NOMO-1 (cell line): ENCODE measurements at regions not wholly inside any gene's neighbourhood (a gene's known extent, or its start where the extent isn't known, plus 50 kb on each side); places are given as distances from the start of the nearest gene placed in this dataset.
A peak's percentile ranks its signal among the peaks of the same experiment; 100 is the strongest.
"Not testable (repeated sequence)": the region's sequence is repeated elsewhere in the genome, so short reads cannot be mapped to it uniquely, and the experiment has no call there.

Experiments
- DNase-seq, 2 experiments: peaks; one replicate each; lab custom pipeline; 2025; ENCODE audit not compliant: unreplicated experiment in 2 of 2; lab: John Stamatoyannopoulos, UW

DNA sequence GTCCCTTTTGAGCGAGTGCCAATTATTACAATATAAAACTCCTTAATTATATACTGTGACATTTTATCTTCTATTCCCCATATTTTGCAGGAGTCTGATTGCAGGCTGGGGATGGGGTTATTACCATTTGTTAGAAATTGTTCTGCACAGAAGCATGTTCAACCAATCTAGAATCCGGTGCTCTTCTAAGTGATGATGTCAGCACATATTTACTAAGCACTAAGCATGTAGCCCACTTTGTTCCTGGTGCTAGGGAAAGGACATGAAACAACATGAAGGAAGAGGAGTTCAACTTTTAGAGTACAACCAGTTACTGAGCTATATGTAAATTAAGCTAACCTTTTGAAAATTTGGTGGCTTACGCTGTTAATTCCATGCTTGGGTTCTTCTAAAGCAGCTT is 52.8 kb upstream of the IL1RAPL2 start:
- no peak for DNase-seq

DNA sequence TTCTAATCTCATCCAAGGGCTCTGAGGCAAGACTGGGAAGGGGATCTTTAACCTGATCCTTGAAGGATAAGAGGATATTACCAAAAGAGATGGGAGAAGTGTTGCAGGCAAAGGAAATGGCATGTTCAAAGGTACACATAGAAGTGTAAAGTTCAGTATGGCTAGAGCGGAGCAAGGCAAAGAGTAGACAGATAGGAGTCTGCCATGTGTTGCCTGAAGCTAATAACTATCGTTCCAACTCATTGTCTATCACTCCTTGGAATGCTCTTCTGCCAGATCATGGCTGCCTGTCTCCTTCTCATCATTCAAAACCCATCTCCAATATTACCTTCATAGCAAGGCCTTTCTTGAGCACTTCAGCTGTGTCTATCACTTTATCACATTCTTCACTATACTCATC is 55.2 kb upstream of the IL1RAPL2 start:
- DNase-seq: no peak

DNA sequence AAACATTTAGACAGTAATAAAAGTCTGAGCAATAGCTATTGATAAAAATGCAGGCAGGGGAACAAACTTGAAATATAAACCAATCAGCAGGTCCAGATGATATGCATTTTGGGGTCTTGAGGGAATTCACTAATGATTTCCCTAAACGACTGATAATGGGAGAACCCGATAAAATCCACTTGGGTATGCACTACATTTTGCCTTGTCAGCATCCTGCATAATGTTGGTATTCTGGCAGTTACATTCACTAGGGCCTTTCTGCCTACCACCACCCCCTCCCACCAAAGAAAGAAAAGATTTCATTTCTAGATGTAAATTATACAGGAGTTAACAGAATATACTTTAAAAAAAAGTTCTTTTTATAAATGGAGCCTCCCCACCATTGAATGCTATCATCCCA is 63.5 kb upstream of the IL1RAPL2 start:
- DNase-seq: no peak

DNA sequence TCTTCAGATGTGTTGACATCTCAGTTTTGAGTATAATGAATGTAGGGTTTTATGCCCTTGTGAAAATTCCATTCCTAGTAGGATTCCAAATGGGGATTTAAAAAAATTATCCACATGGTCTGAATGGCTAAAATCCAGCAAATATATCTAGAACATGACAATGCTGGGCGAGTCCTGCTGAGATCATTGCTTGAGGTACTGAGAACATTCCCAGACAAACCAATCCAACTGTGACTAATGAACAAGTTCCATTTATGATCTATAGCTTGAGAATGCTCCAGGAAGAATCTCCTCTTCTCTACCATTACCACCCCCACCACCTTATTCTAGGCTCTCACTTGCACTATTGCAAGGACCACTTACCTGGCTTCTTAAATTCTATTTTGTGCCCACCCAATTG is 77.2 kb upstream of the IL1RAPL2 start:
- DNase-seq: no peak

DNA sequence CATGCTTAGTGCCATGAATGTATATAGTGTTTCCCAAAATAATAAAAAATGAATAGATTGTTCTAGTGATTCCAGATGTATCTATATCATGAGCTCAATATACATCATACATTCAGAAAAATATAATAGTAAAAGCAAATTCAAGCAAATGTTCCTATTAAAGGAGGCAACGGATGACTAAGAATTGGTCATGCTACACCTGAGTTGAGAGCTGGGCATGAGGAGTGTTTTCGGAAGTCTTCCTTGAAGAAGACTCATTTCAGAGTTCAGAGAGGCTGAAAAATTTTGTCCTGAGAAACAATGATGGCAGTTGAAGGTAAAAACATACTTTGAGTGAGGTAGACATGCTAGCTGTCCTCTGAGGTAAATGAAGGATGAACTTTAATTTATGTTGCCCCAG is 79.3 kb upstream of the IL1RAPL2 start:
- DNase-seq: no peak

DNA sequence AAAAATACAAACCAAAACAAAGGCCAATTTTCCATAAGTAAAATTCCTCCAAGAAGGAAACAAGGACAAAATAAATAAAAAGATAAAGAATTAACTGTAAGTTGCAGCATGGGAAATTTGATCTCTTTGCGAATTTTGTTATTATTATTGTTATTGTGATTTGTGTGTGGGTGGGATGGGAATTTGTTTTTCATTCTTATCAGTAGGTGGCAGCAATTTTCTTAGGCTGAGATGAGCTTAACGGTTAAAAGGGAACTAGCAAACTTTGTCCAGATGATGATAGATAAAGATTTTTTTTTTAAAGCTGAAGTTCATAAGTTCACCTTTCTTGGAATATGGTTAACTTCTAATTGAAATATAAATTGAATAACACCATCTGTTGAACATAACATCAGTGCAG is 83.2 kb upstream of the IL1RAPL2 start:
- peak; percentile 4 to 10 for DNase-seq

DNA sequence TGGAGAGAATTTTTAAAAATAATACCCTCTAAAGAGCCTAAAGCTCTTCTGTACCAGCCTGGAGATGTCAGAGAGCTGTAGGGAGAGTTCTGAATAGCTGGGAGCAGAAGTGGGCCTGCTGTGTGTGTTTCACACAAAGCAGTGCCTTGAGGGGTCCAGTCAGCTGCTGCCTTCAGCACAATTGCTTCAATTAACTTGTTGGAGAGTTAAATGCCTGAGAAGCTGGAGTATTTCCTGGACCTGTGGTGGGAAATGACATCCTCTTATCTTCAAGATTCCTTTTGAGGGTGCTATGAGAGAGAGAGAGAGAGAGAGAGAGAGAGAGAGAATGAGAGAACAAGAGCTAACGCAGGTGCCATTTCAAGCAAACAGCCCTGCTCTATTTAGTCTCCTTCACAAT is 96.2 kb upstream of the IL1RAPL2 start:
- no peak for DNase-seq

DNA sequence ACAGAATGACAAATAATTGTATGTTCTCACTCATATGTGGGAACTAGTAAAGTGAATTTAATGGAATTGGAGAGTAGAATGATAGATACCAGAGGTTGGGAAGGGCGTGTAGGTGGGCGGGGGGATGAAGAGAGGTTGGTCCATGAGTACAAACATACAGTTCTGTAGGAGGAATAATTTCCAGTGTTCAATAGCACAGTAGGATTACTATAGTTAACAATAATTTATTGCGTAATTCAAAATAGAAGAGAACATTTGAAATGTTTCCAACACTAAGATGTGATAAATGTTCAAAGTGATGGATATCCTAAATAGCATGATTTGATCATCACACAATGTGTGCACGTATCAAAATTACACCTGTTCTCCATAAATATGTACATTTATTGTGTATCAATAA is 106.2 kb upstream of the IL1RAPL2 start:
- no peak for DNase-seq

DNA sequence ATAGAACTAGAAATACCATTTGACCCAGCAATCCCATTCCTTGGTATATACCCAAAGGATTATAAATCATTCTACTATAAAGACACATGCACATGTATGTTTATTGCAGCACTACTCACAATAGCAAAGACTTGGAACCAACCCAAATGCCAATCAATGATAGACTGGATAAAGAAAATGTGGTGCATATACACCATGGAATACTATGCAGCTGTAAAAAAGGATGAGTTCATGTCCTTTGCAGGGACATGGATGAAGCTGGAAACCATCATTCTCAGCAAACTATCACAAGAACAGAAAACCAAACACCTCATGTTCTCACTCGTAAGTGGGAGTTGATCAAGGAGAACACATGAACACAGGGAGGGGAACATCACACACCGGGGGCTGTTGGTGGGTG is 108.9 kb upstream of the IL1RAPL2 start:
- DNase-seq: not testable (repeated sequence)

DNA sequence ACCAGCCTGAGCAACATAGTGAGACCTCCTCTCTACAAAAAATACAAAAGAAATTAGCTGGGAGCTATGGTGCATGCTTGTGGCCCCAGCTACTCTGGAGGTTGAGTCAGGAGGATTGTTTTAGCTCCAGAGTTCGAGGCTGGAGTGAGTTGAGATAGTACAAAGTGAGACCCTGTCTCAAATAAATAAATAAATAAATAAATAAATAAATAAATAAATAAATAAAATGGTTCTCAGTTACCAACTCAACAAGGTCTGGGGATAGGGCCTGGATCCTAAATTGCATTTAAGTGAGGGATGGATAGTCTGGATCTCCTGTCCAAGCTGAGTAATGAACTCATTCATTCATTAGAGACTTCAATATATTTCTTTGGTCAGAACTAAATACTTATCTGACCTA is 115.7 kb upstream of the IL1RAPL2 start:
- DNase-seq: no peak

DNA sequence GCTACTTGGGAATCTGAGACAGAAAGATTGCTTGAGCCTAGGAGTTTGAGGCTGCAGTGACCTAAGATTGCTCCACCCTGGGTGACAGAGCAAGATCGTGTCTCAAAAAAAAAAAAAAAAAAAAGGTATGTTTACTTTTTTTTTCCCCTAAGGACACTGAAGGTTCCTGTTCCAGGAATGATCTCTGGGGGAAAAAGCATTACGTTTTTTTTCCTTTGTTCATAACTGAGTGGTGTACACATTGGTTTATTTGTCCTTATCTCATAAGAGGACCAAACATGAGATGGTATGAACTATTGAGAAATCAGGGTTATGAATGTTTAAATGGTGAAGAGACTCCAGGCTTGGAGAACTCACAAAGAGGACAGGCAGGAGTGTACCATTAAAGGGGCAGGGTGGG is 120.4 kb upstream of the IL1RAPL2 start:
- no peak for DNase-seq

DNA sequence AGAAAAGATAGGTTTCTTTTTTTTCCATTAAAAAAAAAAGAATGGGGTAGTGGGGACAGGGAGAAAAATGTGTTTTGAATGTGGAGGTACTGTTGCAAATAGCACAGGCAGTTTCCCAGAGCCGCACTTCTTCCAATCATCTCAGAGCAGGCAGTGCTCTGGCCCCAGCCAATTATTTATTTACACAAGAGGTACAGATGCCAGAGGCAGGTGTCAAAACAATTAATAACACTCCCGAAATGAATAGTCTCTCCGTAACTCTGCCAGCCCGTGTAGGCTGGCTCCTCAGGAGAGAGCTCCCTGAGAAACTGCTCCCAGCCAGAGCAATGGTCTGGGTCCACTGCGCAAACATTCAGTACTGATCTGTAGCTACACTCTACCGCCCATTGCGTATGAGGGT is 130.8 kb upstream of the IL1RAPL2 start:
- no peak for DNase-seq

DNA sequence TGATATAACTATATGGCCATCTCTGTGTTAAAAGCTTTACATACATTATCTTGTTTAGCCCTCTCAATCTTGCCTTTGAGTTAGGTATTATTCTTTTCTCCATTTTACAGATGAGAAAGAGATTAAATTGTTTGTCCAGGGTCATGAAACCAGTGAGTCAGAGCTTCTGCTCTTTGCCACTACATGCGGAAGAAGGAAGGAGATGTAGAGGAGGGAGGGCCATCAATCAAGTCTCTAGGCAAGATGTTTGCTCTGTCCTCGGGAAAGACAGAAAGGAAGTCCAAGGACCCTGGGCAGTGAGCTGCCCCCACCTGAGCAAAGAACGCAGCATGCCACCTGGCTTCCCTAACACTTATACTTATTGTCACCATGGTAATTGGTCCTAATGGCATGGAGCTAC is 133.7 kb upstream of the IL1RAPL2 start:
- peak; percentile 30 to 56 for DNase-seq

DNA sequence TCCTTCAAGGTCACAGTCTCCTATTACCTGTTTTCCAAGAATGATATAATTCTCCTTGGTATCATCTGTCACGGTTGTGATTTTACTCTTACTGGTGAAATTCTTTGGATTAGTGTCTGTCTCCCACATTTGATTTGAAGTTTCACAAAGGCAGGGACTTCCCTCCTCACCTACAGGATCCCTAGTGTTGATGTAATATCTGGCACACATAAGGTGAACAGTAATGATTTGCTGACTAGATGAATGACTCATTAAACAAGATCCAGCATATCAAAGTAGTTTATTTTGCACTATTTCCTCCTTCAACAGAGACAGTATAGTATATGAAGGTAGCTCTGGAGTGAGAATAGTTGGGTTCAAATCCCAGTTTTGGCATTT is 135.3 kb upstream of the IL1RAPL2 start:
- DNase-seq: no peak

DNA sequence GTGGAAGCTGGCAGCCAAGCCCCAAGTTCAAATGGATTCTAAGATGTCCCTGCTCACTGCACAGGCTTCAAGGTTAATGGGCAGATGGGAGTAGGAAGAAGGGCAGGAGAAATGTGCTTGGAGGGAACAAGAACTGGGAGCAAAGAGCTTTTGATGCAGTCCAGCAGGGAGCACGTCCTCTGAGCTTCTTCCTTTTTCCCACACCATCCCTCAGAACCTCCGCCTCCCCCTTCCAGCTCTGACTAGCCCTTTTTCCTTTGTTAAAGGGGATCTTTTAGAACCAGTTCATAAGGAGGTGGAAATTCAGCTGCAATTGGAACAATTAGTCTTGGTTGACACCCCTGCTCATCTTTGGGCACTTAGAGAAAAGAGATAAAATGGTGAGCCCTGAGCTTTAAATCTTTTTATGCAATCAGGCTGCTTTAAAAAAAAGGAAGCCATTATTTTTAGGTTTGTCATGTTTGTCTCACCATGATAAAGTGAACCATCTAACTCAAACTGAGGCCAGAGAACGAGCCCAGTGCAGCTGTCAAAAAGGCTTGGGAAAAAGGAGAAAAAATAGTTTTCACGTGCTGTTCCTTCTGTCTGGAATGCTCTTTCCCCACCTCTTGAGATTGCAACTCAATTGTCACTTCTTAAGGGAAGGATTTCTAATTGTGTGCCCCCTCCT is 135.8 kb upstream of the IL1RAPL2 start:
- no peak for DNase-seq

DNA sequence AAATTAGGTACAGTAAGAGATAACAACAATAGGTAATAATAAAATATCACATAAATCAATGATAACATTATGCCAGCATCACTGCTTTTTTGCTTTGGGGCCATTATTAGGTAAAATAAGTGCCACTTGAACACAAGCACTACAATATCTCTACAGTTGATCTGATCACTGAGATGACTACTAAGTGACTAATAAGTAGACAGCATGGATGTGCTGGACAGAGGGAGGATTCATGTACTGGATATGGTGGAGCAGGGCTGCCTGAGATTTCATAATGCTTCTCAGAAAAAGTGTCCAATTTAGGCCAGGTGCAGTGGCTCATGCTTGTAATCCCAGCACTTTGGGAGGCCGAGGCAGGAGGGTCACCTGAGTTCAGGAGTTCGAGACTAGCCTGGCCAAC is 137.8 kb upstream of the IL1RAPL2 start:
- no peak for DNase-seq

DNA sequence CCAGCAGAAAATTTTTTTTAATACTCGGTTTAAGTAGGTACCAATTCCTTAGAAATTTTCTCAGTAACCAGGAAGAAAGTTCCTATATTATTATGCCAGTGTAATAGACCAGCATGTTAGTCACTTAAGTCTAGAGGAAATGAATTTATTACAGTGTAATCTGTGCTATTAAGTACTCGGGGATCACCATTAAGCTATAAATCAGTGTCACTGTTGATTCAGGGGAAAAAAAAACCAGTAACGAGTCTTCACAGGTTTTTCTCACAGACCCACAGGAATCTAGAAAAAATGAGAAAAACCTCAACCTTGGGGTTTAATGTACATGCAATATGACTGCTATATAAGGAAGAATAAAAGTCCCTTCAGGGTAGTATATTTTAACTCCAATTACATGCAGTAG is 138.3 kb upstream of the IL1RAPL2 start:
- no peak for DNase-seq

DNA sequence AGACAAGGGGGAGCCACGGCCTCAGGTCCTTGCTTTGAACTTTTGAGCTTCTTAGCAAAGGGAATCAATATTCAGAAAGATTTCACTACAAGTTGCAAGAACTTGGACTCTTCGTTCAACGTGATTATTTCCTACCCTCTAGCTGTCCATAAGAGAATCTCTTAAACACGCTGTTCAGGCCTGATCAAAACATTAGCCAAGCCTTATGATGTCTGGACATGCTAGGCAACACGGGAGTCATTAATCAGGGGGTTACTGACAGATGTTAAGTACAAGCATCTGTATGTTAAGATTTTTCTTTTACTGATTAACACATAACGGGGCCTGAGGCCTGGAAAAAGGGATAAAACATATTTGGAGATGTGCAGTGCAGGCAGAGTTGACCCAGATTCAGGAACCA is 138.9 kb upstream of the IL1RAPL2 start:
- DNase-seq: no peak

DNA sequence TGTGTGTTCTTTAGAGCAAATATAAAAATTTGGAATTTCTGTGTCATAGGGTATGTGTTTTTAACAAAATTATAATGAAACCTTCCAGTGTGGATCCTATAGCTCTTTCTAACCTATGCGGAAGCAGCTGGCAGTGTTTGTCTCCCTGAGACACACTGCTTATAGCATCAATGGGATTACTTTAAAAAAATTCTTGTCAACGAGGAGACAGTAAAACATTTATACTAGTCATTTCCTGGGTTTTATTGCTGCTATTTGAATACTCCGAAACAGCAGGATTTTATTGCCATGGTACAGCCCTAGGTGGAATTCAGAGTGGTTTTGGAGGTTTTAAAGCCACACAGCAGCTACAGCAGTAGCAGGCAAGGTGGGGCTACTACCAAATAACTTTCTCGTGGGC is 145.1 kb upstream of the IL1RAPL2 start:
- DNase-seq: no peak

DNA sequence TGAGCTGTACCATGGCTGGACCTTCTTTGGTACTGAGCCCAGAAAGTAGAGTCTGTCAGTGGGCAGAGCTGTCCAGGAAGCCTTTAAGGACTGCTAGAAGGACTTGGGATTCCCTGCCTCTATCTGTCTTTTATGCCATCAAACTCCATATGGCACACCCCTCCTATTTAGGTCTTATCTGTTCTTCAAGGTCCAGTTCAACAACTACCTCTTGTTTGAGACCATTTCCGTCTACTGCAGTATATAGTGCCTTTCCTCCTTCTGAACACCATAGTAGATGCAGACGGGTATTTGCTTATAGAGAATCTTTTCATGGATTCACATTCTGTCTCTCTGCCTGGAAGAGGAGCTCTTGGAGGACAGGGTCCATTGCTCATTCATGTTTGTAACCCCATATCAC is 146.1 kb upstream of the IL1RAPL2 start:
- DNase-seq: no peak

DNA sequence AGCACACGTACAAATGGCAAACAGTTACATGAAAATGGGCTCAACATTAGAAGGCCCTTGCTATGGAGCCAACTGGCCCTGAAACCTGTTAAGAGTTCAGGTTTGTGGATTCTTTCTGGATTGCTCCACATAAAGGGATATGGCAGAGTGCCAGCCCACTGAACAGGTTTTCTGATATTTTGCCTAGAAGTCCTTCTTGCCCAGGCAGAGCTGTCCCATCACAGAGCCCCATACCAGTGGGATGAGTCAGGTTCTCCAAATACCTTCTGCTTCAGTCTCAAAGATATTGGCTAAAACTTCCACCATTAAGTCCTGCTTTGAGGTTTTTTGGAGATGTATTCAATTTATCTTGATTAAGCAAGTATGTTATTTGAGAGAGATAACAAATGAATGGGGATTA is 146.8 kb upstream of the IL1RAPL2 start:
- DNase-seq: no peak

DNA sequence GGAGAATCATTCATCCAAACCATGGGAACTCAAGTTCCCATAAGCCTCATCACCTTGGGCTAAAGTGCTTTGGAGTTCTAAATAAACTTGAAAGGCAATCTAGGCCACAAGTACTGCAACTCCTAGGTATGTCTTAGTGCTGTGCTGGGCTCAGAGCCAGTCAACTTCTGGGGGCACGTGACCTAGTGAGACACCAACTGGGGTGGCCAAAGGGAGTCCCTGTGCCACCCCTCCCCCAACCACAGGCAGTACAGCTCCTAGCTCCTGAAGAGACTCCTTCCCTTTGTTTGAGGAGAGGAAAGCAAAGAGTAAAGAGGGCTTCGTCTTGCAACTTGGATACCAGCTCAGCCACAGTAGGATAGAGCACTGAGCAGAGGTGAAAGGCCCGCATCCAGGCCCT is 154.2 kb upstream of the IL1RAPL2 start:
- DNase-seq: no peak

DNA sequence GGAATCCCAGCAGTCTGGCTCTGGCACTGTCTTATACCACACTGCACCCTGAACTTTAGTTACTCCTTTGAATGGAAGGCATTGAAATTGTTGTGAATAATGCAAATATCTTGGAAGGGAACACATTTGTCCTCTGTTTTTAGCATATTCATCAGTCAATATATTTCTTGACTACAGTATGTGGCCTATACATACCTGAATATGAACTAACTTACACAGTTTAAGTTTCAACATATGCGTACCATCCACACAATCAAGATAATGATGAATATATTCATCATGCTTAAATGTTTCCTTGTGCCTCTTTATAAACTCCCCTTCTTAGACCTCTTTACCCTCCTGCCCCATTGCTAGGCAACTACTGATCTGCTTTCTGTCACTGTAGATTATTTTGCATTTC is 145.7 kb upstream of the ESX1 start:
- no peak for DNase-seq
